ENCODE measurements at regions not wholly inside any gene's neighbourhood (a gene's known extent, or its start where the extent isn't known, plus 50 kb on each side); places are given as distances from the start of the nearest gene placed in this dataset.
A peak's percentile ranks its signal among the peaks of the same experiment; 100 is the strongest.
"Not testable (repeated sequence)": the region's sequence is repeated elsewhere in the genome, so short reads cannot be mapped to it uniquely, and the experiment has no call there.

GRCh38 chr1:224028802-224029201 is 85.1 kb upstream of the FBXO28 start:
- DNase-seq = not testable (repeated sequence)

GRCh38 chr1:224023122-224023521 is 90.8 kb upstream of the FBXO28 start:
- DNase-seq = not testable (repeated sequence)

GRCh38 chr1:224022249-224022970 is 91.5 kb upstream of the FBXO28 start:
- not testable (repeated sequence) for DNase-seq

- DNase-seq = not testable (repeated sequence)
Observed at GRCh38 chr1:224019866-224020265, 94.0 kb upstream of the FBXO28 start.

- DNase-seq = not testable (repeated sequence)
Observed at GRCh38 chr1:224015782-224016181, 98.1 kb upstream of the FBXO28 start.

GRCh38 chr1:224014330-224014649 is 99.6 kb upstream of the FBXO28 start:
- DNase-seq = no peak

- DNase-seq = not testable (repeated sequence)
Observed at GRCh38 chr1:224013626-224014329, 100.1 kb upstream of the FBXO28 start.

- DNase-seq = not testable (repeated sequence)
Observed at GRCh38 chr1:224012807-224013434, 101.0 kb upstream of the FBXO28 start.

GRCh38 chr1:224012162-224012561 is 101.7 kb upstream of the FBXO28 start:
- not testable (repeated sequence) for DNase-seq

GRCh38 chr1:224011751-224012150 is 102.2 kb upstream of the FBXO28 start:
- not testable (repeated sequence) for DNase-seq

GRCh38 chr1:224011153-224011552 is 102.8 kb upstream of the FBXO28 start:
- DNase-seq = not testable (repeated sequence)

GRCh38 chr1:224005973-224006372 is 107.9 kb upstream of the FBXO28 start:
- not testable (repeated sequence) for DNase-seq

GRCh38 chr1:224004552-224005315 is 109.2 kb upstream of the FBXO28 start:
- peak; percentile 31 for DNase-seq

GRCh38 chr1:224003896-224004295 is 110.0 kb upstream of the FBXO28 start:
- not testable (repeated sequence) for DNase-seq

GRCh38 chr1:224001757-224002156 is 112.2 kb upstream of the FBXO28 start:
- not testable (repeated sequence) for DNase-seq

GRCh38 chr1:223999761-224000160 is 114.2 kb upstream of the FBXO28 start:
- not testable (repeated sequence) for DNase-seq

- DNase-seq = not testable (repeated sequence)
Observed at GRCh38 chr1:223998676-223999455, 115.0 kb upstream of the FBXO28 start.

GRCh38 chr1:223996376-223996775 is 117.5 kb upstream of the FBXO28 start:
- not testable (repeated sequence) for DNase-seq

- peak; percentile 100 for DNase-seq
Observed at GRCh38 chr1:223992456-223993246, 121.3 kb upstream of the FBXO28 start.

GRCh38 chr1:223991297-223991857 is 122.5 kb upstream of the FBXO28 start:
- DNase-seq = peak; percentile 1

- not testable (repeated sequence) for DNase-seq
Observed at GRCh38 chr1:223961985-223962384, 116.2 kb upstream of the TP53BP2 start.
